MM.1S (cell line): ENCODE measurements at regions not wholly inside any gene's neighbourhood (a gene's known extent, or its start where the extent isn't known, plus 50 kb on each side); places are given as distances from the start of the nearest gene placed in this dataset.

Experiments
- DNase-seq: peaks from one replicate; pipeline ENCODE4 v3.0.0-alpha.2; 2015
- H2AFZ ChIP-seq: fragments of 300-600 bp; sonication (generic); 2 replicates; pipeline ENCODE4 v1.6.0; 2016; ENCODE audit warnings: antibody characterized with exemption, low read length
- H3F3A ChIP-seq: fragments of 300-600 bp; sonication (generic); 2 replicates; pipeline ENCODE4 v1.6.1; 2016; ENCODE audit warnings: mild to moderate bottlenecking, antibody characterized with exemption, low read length, moderate library complexity, mixed read lengths; ENCODE audit not compliant: insufficient read depth
- H3K27ac ChIP-seq: fragments of 300-600 bp; sonication (generic); 2 replicates; pipeline ENCODE4 v1.5.1; 2016; ENCODE audit warnings: mild to moderate bottlenecking, low read length
- H3K27me3 ChIP-seq: fragments of 300-600 bp; sonication (generic); replicated peaks from 2 replicates; pipeline ENCODE4 v1.6.0; 2016; ENCODE audit warnings: low read length; ENCODE audit not compliant: insufficient read depth
- H3K36me3 ChIP-seq: fragments of 300-600 bp; sonication (generic); replicated peaks from 2 replicates; pipeline ENCODE4 v1.6.1; 2016; ENCODE audit warnings: mild to moderate bottlenecking, low read length, mixed read lengths; ENCODE audit not compliant: insufficient read depth
- H3K4me1 ChIP-seq: fragments of 300-600 bp; sonication (generic); 2 replicates; pipeline ENCODE4 v1.6.1; 2016; ENCODE audit warnings: low read length, mixed read lengths
- H3K4me2 ChIP-seq: fragments of 300-600 bp; sonication (generic); 2 replicates; pipeline ENCODE4 v1.6.0; 2016; ENCODE audit warnings: low read depth, low read length
- H3K4me3 ChIP-seq: fragments of 300-600 bp; sonication (generic); 2 replicates; pipeline ENCODE4 v1.5.1; 2016; ENCODE audit warnings: low read length, mixed read lengths
- H3K79me2 ChIP-seq: fragments of 300-600 bp; sonication (generic); 2 replicates; pipeline ENCODE4 v1.6.1; 2016; ENCODE audit warnings: mixed run types, low read length, mixed read lengths
- H3K9ac ChIP-seq: fragments of 300-600 bp; sonication (generic); 2 replicates; pipeline ENCODE4 v1.6.1; 2016; ENCODE audit warnings: low read length, mixed read lengths
- H3K9me2 ChIP-seq: fragments of 300-600 bp; sonication (generic); replicated peaks from 2 replicates; pipeline ENCODE4 v1.6.1; 2016; ENCODE audit warnings: mild to moderate bottlenecking, low read length, mixed read lengths; ENCODE audit not compliant: insufficient read depth
- H3K9me3 ChIP-seq: fragments of 300-600 bp; sonication (generic); replicated peaks from 2 replicates; pipeline ENCODE4 v1.6.1; 2016; ENCODE audit warnings: mild to moderate bottlenecking, low read length, mixed read lengths; ENCODE audit not compliant: insufficient read depth
- H4K20me1 ChIP-seq: fragments of 300-600 bp; sonication (generic); 2 replicates; pipeline ENCODE4 v1.6.1; 2016; ENCODE audit warnings: mild to moderate bottlenecking, low read length, moderate library complexity, mixed read lengths; ENCODE audit not compliant: insufficient read depth
- CTCF ChIP-seq: fragments of 300-600 bp; sonication (generic); IDR thresholded peaks from 2 replicates; pipeline ENCODE4 v1.5.1; 2016; ENCODE audit warnings: antibody characterized with exemption, low read length, mixed read lengths
- EZH2 ChIP-seq: fragments of 300-600 bp; sonication (generic); optimal IDR thresholded peaks from 2 replicates; pipeline ENCODE3; 2017; ENCODE audit warnings: low read depth, mild to moderate bottlenecking, antibody characterized with exemption, low read length, mixed read lengths
- EZH2phosphoT487 ChIP-seq: fragments of 300-600 bp; sonication (generic); IDR thresholded peaks from 2 replicates; pipeline ENCODE4 v1.6.1; 2018; ENCODE audit warnings: antibody characterized with exemption, low read length

DNA sequence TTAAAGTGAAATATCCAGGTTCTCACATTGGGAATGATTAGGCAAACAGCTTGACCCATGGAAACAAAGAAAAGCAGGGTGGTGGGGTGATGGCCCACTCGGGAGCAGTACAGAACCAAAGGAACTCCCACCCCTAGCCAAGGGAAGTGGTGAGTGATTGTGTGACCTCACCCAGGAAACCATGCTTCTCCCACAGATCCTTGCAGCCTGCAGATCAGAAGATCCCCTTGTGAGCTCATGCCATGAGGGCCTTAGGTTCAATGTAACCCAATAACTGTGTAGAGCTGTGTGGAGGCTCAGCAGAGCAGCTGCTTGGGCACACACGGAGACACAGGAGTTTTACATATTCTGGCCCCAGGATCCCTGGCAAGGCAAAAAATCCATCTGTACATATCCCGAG, 311.8 kb upstream of the DPYD start:
- no peak overlapping the region for H2AFZ ChIP-seq
- no peaks in the 10 kb centered on the region for H3K9me2 ChIP-seq
- no peak overlapping the region for H3K27ac ChIP-seq
- H3K9ac ChIP-seq = no peak overlapping the region
- H3K9me3 ChIP-seq = no peaks in the 10 kb centered on the region
- H3K79me2 ChIP-seq = no peaks in the 10 kb centered on the region
- H3K4me1 ChIP-seq = no peaks in the 10 kb centered on the region
- no peaks in the 10 kb centered on the region for H3F3A ChIP-seq
- H3K4me2 ChIP-seq = no peak overlapping the region
- H3K4me3 ChIP-seq = no peak overlapping the region
- no peak for TF ChIP-seq EZH2
- TF ChIP-seq EZH2phosphoT487 = no peak
- TF ChIP-seq CTCF = no peak
- H3K36me3 ChIP-seq = no peaks in the 10 kb centered on the region
- no peaks in the 10 kb centered on the region for H3K27me3 ChIP-seq
- DNase-seq = no peak
- no peaks in the 10 kb centered on the region for H4K20me1 ChIP-seq

DNA sequence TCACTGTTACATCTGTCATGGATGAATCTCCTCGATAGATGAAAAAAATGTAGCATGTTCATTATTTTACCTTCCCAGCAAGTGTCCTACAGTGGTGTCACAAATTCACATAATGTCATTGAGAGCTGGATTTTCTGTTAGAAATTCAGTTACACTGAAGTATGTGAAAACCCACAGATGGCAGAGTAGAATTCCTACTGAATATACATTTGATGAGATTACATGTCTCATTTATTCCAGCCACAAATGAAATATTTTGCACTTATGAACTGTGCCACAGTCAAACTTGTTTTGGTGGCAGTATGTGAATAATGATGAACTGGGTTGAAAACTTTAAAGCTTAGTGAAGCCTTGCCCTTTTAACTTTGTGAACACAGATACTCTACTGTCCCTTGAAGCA, 301.9 kb upstream of the DPYD start:
- no peak overlapping the region for H3K4me2 ChIP-seq
- no peak overlapping the region for H3K27ac ChIP-seq
- H3K9ac ChIP-seq = no peak overlapping the region
- no peaks in the 10 kb centered on the region for H3F3A ChIP-seq
- H3K4me3 ChIP-seq = no peak overlapping the region
- no peaks in the 10 kb centered on the region for H3K9me2 ChIP-seq
- H3K4me1 ChIP-seq = no peaks in the 10 kb centered on the region
- TF ChIP-seq EZH2 (no peak), CTCF (no peak), EZH2phosphoT487 (no peak)
- no peaks in the 10 kb centered on the region for H3K9me3 ChIP-seq
- H3K27me3 ChIP-seq = no peaks in the 10 kb centered on the region
- H3K36me3 ChIP-seq = no peaks in the 10 kb centered on the region
- H2AFZ ChIP-seq = no peak overlapping the region
- no peak for DNase-seq
- H4K20me1 ChIP-seq = no peaks in the 10 kb centered on the region
- H3K79me2 ChIP-seq = no peaks in the 10 kb centered on the region

GRCh38 chr1:98221923-98222322, 301.1 kb upstream of the DPYD start:
- no peaks in the 10 kb centered on the region for H4K20me1 ChIP-seq
- H3K27me3 ChIP-seq = no peaks in the 10 kb centered on the region
- no peak overlapping the region for H3K4me2 ChIP-seq
- no peak for DNase-seq
- TF ChIP-seq CTCF = no peak
- no peak for TF ChIP-seq EZH2phosphoT487
- no peak for TF ChIP-seq EZH2
- H3K9ac ChIP-seq = no peak overlapping the region
- H3F3A ChIP-seq = no peaks in the 10 kb centered on the region
- H3K4me1 ChIP-seq = no peaks in the 10 kb centered on the region
- no peaks in the 10 kb centered on the region for H3K79me2 ChIP-seq
- H3K9me3 ChIP-seq = no peaks in the 10 kb centered on the region
- no peak overlapping the region for H3K4me3 ChIP-seq
- no peaks in the 10 kb centered on the region for H3K9me2 ChIP-seq
- no peak overlapping the region for H3K27ac ChIP-seq
- H3K36me3 ChIP-seq = no peaks in the 10 kb centered on the region
- no peak overlapping the region for H2AFZ ChIP-seq

GRCh38 chr1:98217601-98218000, 296.8 kb upstream of the DPYD start:
- no peak overlapping the region for H3K9ac ChIP-seq
- H3K27ac ChIP-seq = no peak overlapping the region
- DNase-seq = no peak
- no peaks in the 10 kb centered on the region for H3K79me2 ChIP-seq
- H3K4me3 ChIP-seq = no peak overlapping the region
- H4K20me1 ChIP-seq = no peaks in the 10 kb centered on the region
- H3K9me3 ChIP-seq = no peaks in the 10 kb centered on the region
- H3K4me2 ChIP-seq = no peak overlapping the region
- H3F3A ChIP-seq = no peaks in the 10 kb centered on the region
- no peak for TF ChIP-seq EZH2
- no peak for TF ChIP-seq CTCF
- TF ChIP-seq EZH2phosphoT487 = no peak
- H3K9me2 ChIP-seq = no peaks in the 10 kb centered on the region
- H3K27me3 ChIP-seq = no peaks in the 10 kb centered on the region
- H3K4me1 ChIP-seq = no peaks in the 10 kb centered on the region
- no peak overlapping the region for H2AFZ ChIP-seq
- H3K36me3 ChIP-seq = no peaks in the 10 kb centered on the region
